HG02571 (cell line): ENCODE measurements at regions not wholly inside any gene's neighbourhood (a gene's known extent, or its start where the extent isn't known, plus 50 kb on each side); places are given as distances from the start of the nearest gene placed in this dataset.

Experiments used
- ATAC-seq: cut with Tn5 transposase; IDR thresholded peaks from one replicate; pipeline ENCODE4 v1.9.1; 2021; ENCODE audit warnings: mild to moderate bottlenecking, moderate library complexity; ENCODE audit not compliant: unreplicated experiment

GRCh38 chr1:170267317-170267716 is 121.6 kb downstream of the NTMT2 start:
- ATAC-seq = no peak

GRCh38 chr1:170271430-170272161 is 125.8 kb downstream of the NTMT2 start:
- ATAC-seq = no peak

- ATAC-seq = no peak
Measured at GRCh38 chr1:170273291-170274130, 127.8 kb downstream of the NTMT2 start.

- no peak for ATAC-seq
Measured at GRCh38 chr1:170274131-170274501, 128.4 kb downstream of the NTMT2 start.

GRCh38 chr1:170277985-170278384 is 132.2 kb downstream of the NTMT2 start:
- no peak for ATAC-seq

GRCh38 chr1:170284016-170284415 is 138.3 kb downstream of the NTMT2 start:
- ATAC-seq = no peak

GRCh38 chr1:170284512-170284911 is 138.8 kb downstream of the NTMT2 start:
- no peak for ATAC-seq

- no peak for ATAC-seq
Measured at GRCh38 chr1:170284951-170285350, 139.2 kb downstream of the NTMT2 start.

- ATAC-seq = no peak
Measured at GRCh38 chr1:170288155-170288554, 142.4 kb downstream of the NTMT2 start.

- no peak for ATAC-seq
Measured at GRCh38 chr1:170290276-170290675, 144.5 kb downstream of the NTMT2 start.

- no peak for ATAC-seq
Measured at GRCh38 chr1:170290991-170291390, 145.2 kb downstream of the NTMT2 start.

GRCh38 chr1:170291516-170291915 is 145.8 kb downstream of the NTMT2 start:
- no peak for ATAC-seq

GRCh38 chr1:170296211-170296610 is 150.5 kb downstream of the NTMT2 start:
- no peak for ATAC-seq

GRCh38 chr1:170296642-170297041 is 150.9 kb downstream of the NTMT2 start:
- no peak for ATAC-seq

- no peak for ATAC-seq
Measured at GRCh38 chr1:170301596-170301995, 155.8 kb downstream of the NTMT2 start.

- ATAC-seq = no peak
Measured at GRCh38 chr1:170303034-170303433, 157.3 kb downstream of the NTMT2 start.

- ATAC-seq = no peak
Measured at GRCh38 chr1:170305777-170306512, 160.2 kb downstream of the NTMT2 start.

- no peak for ATAC-seq
Measured at GRCh38 chr1:170306513-170306910, 160.8 kb downstream of the NTMT2 start.

GRCh38 chr1:170306948-170307347 is 161.2 kb downstream of the NTMT2 start:
- no peak for ATAC-seq

- ATAC-seq = no peak
Measured at GRCh38 chr1:170307426-170307825, 161.7 kb downstream of the NTMT2 start.

- ATAC-seq = no peak
Measured at GRCh38 chr1:170309389-170310013, 163.7 kb downstream of the NTMT2 start.
